WTC11 (cell line): ENCODE measurements at regions not wholly inside any gene's neighbourhood (a gene's known extent, or its start where the extent isn't known, plus 50 kb on each side); places are given as distances from the start of the nearest gene placed in this dataset.

Experiments used
- ATAC-seq: fragments of 200-7000 bp; cut with Tn5 transposase; 2 replicates; pipeline ENCODE4 v1.10.0; 2021; ENCODE audit warnings: mild to moderate bottlenecking, moderate library complexity
- CTCF ChIA-PET: fragments of 300-600 bp; sonication (Branson Sonifier 250); formaldehyde crosslinking; loops from one replicate; lab custom pipeline; 2021; ENCODE audit warnings: antibody characterized with exemption; lab: Charles Lee
- POLR2A ChIA-PET: fragments of 350-600 bp; sonication (Branson Sonifier 250); formaldehyde crosslinking; loops from one replicate; lab custom pipeline; 2021; ENCODE audit warnings: antibody characterized with exemption; lab: Charles Lee
- DNase-seq: peaks from one replicate; pipeline ENCODE4 v3.0.0; 2021; ENCODE audit warnings: low spot score
- H3K27ac Mint-ChIP-seq: 2 replicates; pipeline ENCODE4 v1.8.0; 2021; ENCODE audit warnings: mixed read lengths
- H3K27me3 Mint-ChIP-seq: 2 replicates; pipeline ENCODE4 v1.8.0; 2021; ENCODE audit warnings: low read depth, mild to moderate bottlenecking, moderate library complexity, mixed read lengths
- H3K36me3 Mint-ChIP-seq: 2 replicates; pipeline ENCODE4 v1.8.0; 2021; ENCODE audit warnings: mixed read lengths
- H3K4me1 Mint-ChIP-seq: 2 replicates; pipeline ENCODE4 v1.8.0; 2022; ENCODE audit warnings: mixed read lengths
- H3K4me3 Mint-ChIP-seq: 2 replicates; pipeline ENCODE4 v1.8.0; 2021; ENCODE audit warnings: mild to moderate bottlenecking, moderate library complexity, mixed read lengths
- H3K9me3 Mint-ChIP-seq: 2 replicates; pipeline ENCODE4 v1.8.0; 2021; ENCODE audit warnings: mixed read lengths
- ATF1 ChIP-seq: sonication (generic); formaldehyde crosslinking; IDR thresholded peaks from 2 replicates; pipeline ENCODE4 v1.8.1; 2023; ENCODE audit warnings: mild to moderate bottlenecking, moderate library complexity, missing genetic modification reagents
- CREM ChIP-seq: sonication (generic); formaldehyde crosslinking; IDR thresholded peaks from 2 replicates; pipeline ENCODE4 v1.8.1; 2022; ENCODE audit warnings: mild to moderate bottlenecking, missing genetic modification reagents, moderate library complexity
- E2F4 ChIP-seq: sonication (generic); formaldehyde crosslinking; IDR thresholded peaks from 2 replicates; pipeline ENCODE4 v1.8.1; 2022; ENCODE audit warnings: low read depth, mild to moderate bottlenecking, moderate library complexity, missing genetic modification reagents, borderline replicate concordance
- EMX1 ChIP-seq: fragments of 250-450 bp; sonication (Bioruptor Pico); IDR thresholded peaks from 2 replicates; pipeline ENCODE4 v1.8.0; 2021; ENCODE audit warnings: mild to moderate bottlenecking
- FOXJ3 ChIP-seq: sonication (generic); formaldehyde crosslinking; IDR thresholded peaks from 2 replicates; pipeline ENCODE4 v1.9.0; 2021; ENCODE audit warnings: missing genetic modification reagents, mild to moderate bottlenecking, borderline replicate concordance
- FOXP4 ChIP-seq: sonication (generic); formaldehyde crosslinking; IDR thresholded peaks from 2 replicates; pipeline ENCODE4 v1.8.0; 2022; ENCODE audit warnings: mild to moderate bottlenecking, missing genetic modification reagents
- GTF2I ChIP-seq: fragments of 250-450 bp; sonication (Bioruptor Pico); conservative IDR thresholded peaks from 2 replicates; pipeline ENCODE4 v1.4.0; 2021; ENCODE audit warnings: mild to moderate bottlenecking
- IRF2 ChIP-seq: sonication (generic); formaldehyde crosslinking; IDR thresholded peaks from 2 replicates; pipeline ENCODE4 v1.8.0; 2022; ENCODE audit warnings: low read depth, missing genetic modification reagents, borderline replicate concordance
- MXD4 ChIP-seq: fragments of 250-450 bp; sonication (Bioruptor Pico); IDR thresholded peaks from 2 replicates; pipeline ENCODE4 v1.8.0; 2021; ENCODE audit warnings: mild to moderate bottlenecking, moderate library complexity, borderline replicate concordance
- NFE2L1 ChIP-seq: sonication (generic); formaldehyde crosslinking; IDR thresholded peaks from 2 replicates; pipeline ENCODE4 v1.8.1; 2023; ENCODE audit warnings: missing genetic modification reagents
- PREB ChIP-seq: sonication (generic); formaldehyde crosslinking; IDR thresholded peaks from 2 replicates; pipeline ENCODE4 v1.8.1; 2022; ENCODE audit warnings: mild to moderate bottlenecking, missing genetic modification reagents, moderate library complexity, borderline replicate concordance
- PRRX2 ChIP-seq: fragments of 250-450 bp; sonication (Bioruptor Pico); IDR thresholded peaks from 2 replicates; pipeline ENCODE4 v1.8.0; 2021; ENCODE audit warnings: mild to moderate bottlenecking
- STAT6 ChIP-seq: sonication (generic); formaldehyde crosslinking; conservative IDR thresholded peaks from 2 replicates; pipeline ENCODE4 v1.8.1; 2023; ENCODE audit warnings: mild to moderate bottlenecking, low read depth, missing genetic modification reagents, moderate library complexity
- TEAD1 ChIP-seq: sonication (generic); formaldehyde crosslinking; IDR thresholded peaks from 2 replicates; pipeline ENCODE4 v1.8.0; 2022; ENCODE audit warnings: mild to moderate bottlenecking, missing genetic modification reagents
- TP53 ChIP-seq: sonication (generic); formaldehyde crosslinking; IDR thresholded peaks from 2 replicates; pipeline ENCODE4 v1.8.1; 2023; ENCODE audit warnings: mild to moderate bottlenecking, missing genetic modification reagents
- ZNF121 ChIP-seq: sonication (generic); formaldehyde crosslinking; IDR thresholded peaks from 2 replicates; pipeline ENCODE4 v1.8.0; 2023; ENCODE audit warnings: missing genetic modification reagents
- ZNF219 ChIP-seq: sonication (generic); formaldehyde crosslinking; IDR thresholded peaks from 2 replicates; pipeline ENCODE4 v1.8.0; 2023; ENCODE audit warnings: missing genetic modification reagents, mild to moderate bottlenecking, borderline replicate concordance
- TF ChIP-seq, protein P1 (sequence below): sonication (generic); formaldehyde crosslinking; IDR thresholded peaks from 2 replicates; pipeline ENCODE4 v1.8.0; 2023; ENCODE audit warnings: mild to moderate bottlenecking, missing genetic modification reagents
- TF ChIP-seq, protein P2 (sequence below): sonication (generic); formaldehyde crosslinking; conservative IDR thresholded peaks from 2 replicates; pipeline ENCODE4 v1.8.1; 2022; ENCODE audit warnings: mild to moderate bottlenecking, missing genetic modification reagents
- TF ChIP-seq, protein P3 (sequence below): sonication (generic); formaldehyde crosslinking; IDR thresholded peaks from 2 replicates; pipeline ENCODE4 v1.8.0; 2022; ENCODE audit warnings: mild to moderate bottlenecking, missing genetic modification reagents
- TF ChIP-seq, protein P4 (sequence below): sonication (generic); formaldehyde crosslinking; IDR thresholded peaks from 2 replicates; pipeline ENCODE4 v1.8.1; 2022; ENCODE audit warnings: missing genetic modification reagents, borderline replicate concordance

GRCh38 chr6:155936127-155936526, 480.5 kb upstream of the NOX3 start (continued):
- TF ChIP-seq, protein P1, sequence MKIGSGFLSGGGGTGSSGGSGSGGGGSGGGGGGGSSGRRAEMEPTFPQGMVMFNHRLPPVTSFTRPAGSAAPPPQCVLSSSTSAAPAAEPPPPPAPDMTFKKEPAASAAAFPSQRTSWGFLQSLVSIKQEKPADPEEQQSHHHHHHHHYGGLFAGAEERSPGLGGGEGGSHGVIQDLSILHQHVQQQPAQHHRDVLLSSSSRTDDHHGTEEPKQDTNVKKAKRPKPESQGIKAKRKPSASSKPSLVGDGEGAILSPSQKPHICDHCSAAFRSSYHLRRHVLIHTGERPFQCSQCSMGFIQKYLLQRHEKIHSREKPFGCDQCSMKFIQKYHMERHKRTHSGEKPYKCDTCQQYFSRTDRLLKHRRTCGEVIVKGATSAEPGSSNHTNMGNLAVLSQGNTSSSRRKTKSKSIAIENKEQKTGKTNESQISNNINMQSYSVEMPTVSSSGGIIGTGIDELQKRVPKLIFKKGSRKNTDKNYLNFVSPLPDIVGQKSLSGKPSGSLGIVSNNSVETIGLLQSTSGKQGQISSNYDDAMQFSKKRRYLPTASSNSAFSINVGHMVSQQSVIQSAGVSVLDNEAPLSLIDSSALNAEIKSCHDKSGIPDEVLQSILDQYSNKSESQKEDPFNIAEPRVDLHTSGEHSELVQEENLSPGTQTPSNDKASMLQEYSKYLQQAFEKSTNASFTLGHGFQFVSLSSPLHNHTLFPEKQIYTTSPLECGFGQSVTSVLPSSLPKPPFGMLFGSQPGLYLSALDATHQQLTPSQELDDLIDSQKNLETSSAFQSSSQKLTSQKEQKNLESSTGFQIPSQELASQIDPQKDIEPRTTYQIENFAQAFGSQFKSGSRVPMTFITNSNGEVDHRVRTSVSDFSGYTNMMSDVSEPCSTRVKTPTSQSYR, result no peak
- TF ChIP-seq EMX1 (no peak), ZNF121 (CRISPR knock-in tag) (no peak), TP53 (no peak)
- TF ChIP-seq, protein P2, sequence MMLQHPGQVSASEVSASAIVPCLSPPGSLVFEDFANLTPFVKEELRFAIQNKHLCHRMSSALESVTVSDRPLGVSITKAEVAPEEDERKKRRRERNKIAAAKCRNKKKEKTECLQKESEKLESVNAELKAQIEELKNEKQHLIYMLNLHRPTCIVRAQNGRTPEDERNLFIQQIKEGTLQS (CRISPR knock-in tag), result no peak
- TF ChIP-seq, protein P3, sequence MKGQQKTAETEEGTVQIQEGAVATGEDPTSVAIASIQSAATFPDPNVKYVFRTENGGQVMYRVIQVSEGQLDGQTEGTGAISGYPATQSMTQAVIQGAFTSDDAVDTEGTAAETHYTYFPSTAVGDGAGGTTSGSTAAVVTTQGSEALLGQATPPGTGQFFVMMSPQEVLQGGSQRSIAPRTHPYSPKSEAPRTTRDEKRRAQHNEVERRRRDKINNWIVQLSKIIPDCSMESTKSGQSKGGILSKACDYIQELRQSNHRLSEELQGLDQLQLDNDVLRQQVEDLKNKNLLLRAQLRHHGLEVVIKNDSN (CRISPR knock-in tag), result no peak
- TF ChIP-seq, all 79 proteins: peak for 0

DNA sequence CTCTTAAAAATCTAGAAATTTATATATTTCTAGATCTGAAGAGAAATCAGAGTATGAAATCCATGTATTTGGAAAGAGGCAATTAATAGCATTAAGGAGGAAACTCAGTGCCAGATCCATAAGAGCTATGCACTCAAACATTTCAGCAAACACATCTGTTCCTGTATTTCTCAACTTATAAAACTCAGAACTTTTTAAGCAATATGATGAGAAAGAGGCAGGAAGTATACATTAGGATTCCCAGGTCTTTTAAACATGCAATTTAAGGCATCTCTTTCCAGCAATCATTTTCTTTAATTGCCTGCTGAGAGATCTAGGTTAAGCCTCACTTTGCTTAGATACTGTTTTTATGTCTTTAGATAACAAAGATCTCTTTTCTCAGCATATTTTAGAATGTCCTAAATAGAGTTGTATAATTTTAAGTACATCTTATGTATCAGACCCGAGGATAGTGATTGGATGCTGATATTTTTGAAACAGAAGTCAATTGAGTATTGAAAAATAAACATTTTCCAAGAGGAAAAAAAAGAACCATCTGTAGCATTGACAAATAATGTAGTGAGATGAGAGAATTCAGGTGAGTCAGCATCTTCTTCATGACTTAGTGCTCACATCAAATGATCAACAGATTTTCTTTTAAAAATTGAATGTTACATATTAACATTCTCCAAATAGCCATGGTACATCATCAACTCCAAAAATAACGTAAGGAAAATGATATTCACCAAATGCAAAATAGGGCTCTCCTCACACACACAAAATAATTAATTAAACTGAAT, 461.4 kb upstream of the NOX3 start:
- no peak for TF ChIP-seq NFE2L1 (CRISPR knock-in tag)
- no peak for TF ChIP-seq STAT6 (CRISPR knock-in tag)
- no peak for TF ChIP-seq ZNF219 (CRISPR knock-in tag)
- TF ChIP-seq, protein P4, sequence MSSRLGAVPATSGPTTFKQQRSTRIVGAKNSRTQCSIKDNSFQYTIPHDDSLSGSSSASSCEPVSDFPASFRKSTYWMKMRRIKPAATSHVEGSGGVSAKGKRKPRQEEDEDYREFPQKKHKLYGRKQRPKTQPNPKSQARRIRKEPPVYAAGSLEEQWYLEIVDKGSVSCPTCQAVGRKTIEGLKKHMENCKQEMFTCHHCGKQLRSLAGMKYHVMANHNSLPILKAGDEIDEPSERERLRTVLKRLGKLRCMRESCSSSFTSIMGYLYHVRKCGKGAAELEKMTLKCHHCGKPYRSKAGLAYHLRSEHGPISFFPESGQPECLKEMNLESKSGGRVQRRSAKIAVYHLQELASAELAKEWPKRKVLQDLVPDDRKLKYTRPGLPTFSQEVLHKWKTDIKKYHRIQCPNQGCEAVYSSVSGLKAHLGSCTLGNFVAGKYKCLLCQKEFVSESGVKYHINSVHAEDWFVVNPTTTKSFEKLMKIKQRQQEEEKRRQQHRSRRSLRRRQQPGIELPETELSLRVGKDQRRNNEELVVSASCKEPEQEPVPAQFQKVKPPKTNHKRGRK (CRISPR knock-in tag), result no peak
- TF ChIP-seq FOXJ3 (CRISPR knock-in tag), result no peak
- no peak for ATAC-seq
- no peak overlapping the region for H3K27ac Mint-ChIP-seq
- no peak overlapping the region for H3K4me3 Mint-ChIP-seq
- H3K4me1 Mint-ChIP-seq, result no peaks in the 10 kb centered on the region
- DNase-seq, result no peak
- H3K9me3 Mint-ChIP-seq, result no peaks in the 10 kb centered on the region
- H3K27me3 Mint-ChIP-seq, result no peaks in the 10 kb centered on the region
- CTCF ChIA-PET, result no interaction called here
- H3K36me3 Mint-ChIP-seq, result no peaks in the 10 kb centered on the region
- POLR2A ChIA-PET, result no interaction called here

- H3K27ac Mint-ChIP-seq, result no peak overlapping the region
- no peak overlapping the region for H3K4me3 Mint-ChIP-seq
- no peaks in the 10 kb centered on the region for H3K27me3 Mint-ChIP-seq
- POLR2A ChIA-PET, result no interaction called here
- no peaks in the 10 kb centered on the region for H3K36me3 Mint-ChIP-seq
- no peaks in the 10 kb centered on the region for H3K9me3 Mint-ChIP-seq
- ATAC-seq, result no peak
- CTCF ChIA-PET, result interaction anchor here (0.6 kb wide), 1 partner anchor 1218 kb away, joined by 4 read pairs; no protein-coding TSS in a partner anchor
- no peak for DNase-seq
- no peaks in the 10 kb centered on the region for H3K4me1 Mint-ChIP-seq
- no peak for TF ChIP-seq PREB (CRISPR knock-in tag)
- no peak for TF ChIP-seq MXD4 (CRISPR knock-in tag)
- TF ChIP-seq CREM, result no peak
- TF ChIP-seq IRF2, result no peak
- no peak for TF ChIP-seq FOXP4 (CRISPR knock-in tag)
- no peak for TF ChIP-seq ATF1
- TF ChIP-seq TEAD1 (CRISPR knock-in tag), result no peak
- no peak for TF ChIP-seq GTF2I (CRISPR knock-in tag)
- no peak for TF ChIP-seq PRRX2 (CRISPR knock-in tag)
- TF ChIP-seq E2F4 (CRISPR knock-in tag), result no peak
These were observed 460.0 kb upstream of the NOX3 start for GRCh38 chr6:155915651-155916050.
